SK-N-SH (cell line): ENCODE measurements at regions not wholly inside any gene's neighbourhood (a gene's known extent, or its start where the extent isn't known, plus 50 kb on each side); places are given as distances from the start of the nearest gene placed in this dataset.

Source experiments
- CTCF ChIA-PET: fragments of 300-600, 350-600 bp; formaldehyde crosslinking; extraction: SDS; loops from one replicate; lab custom pipeline; 2021; lab: Yijun Ruan, JAX
- POLR2A ChIA-PET: fragments of 350-600 bp; sonication (Branson Sonifier 250); formaldehyde crosslinking; extraction: SDS; loops from one replicate; lab custom pipeline; 2020; ENCODE audit warnings: antibody characterized with exemption, inconsistent platforms; lab: Yijun Ruan, JAX
- DNase-seq: peaks from one replicate; pipeline ENCODE4 v3.0.0; 2012
- H2AFZ ChIP-seq: fragments of 200-600 bp; sonication (generic); 2 replicates; pipeline ENCODE4 v1.8.1; 2016; ENCODE audit warnings: antibody characterized with exemption, mild to moderate bottlenecking, low read depth
- H3F3A ChIP-seq: fragments of 200-600 bp; sonication (generic); replicated peaks from 2 replicates; pipeline ENCODE3; 2016; ENCODE audit warnings: antibody characterized with exemption, mild to moderate bottlenecking; ENCODE audit not compliant: insufficient read depth
- H3K27ac ChIP-seq, 2 experiments: fragments of 200-500 bp in 1 of 2; fragments of 200-600 bp in 1 of 2; sonication (Bioruptor generic) in 1 of 2; sonication (generic), shearing (Covaris generic) in 1 of 2; 2 replicates each; pipeline versions ENCODE4 v1.5.1 to v1.6.1; 2014 to 2016; ENCODE audit warnings: low read depth in 2 of 2, inconsistent platforms in 1 of 2, low read length in 1 of 2, mild to moderate bottlenecking in 1 of 2, mixed read lengths in 1 of 2
- H3K27me3 ChIP-seq: fragments of 200-600 bp; sonication (generic), shearing (Covaris generic); 2 replicates; pipeline ENCODE4 v1.6.1; 2016; ENCODE audit warnings: mixed run types; ENCODE audit not compliant: insufficient read depth
- H3K36me3 ChIP-seq, 2 experiments: fragments of 200-500 bp in 1 of 2; fragments of 200-600 bp in 1 of 2; sonication (Bioruptor generic) in 1 of 2; sonication (generic) in 1 of 2; replicated peaks in 1 of 2; 2 replicates each; pipeline versions ENCODE3 to v1.5.1; 2014 to 2016; ENCODE audit warnings: low read length in 1 of 2, mild to moderate bottlenecking in 1 of 2; ENCODE audit not compliant: insufficient read depth in 2 of 2, control insufficient read depth in 1 of 2
- H3K4me1 ChIP-seq, 2 experiments: fragments of 200-500 bp in 1 of 2; fragments of 200-600 bp in 1 of 2; sonication (Bioruptor generic) in 1 of 2; sonication (generic), shearing (Covaris generic) in 1 of 2; 2 replicates each; pipeline versions ENCODE4 v1.5.1 to v1.6.1; 2014 to 2016; ENCODE audit warnings: low read depth in 1 of 2, low read length in 1 of 2, mixed run types in 1 of 2; ENCODE audit not compliant: insufficient read depth in 2 of 2, control insufficient read depth in 1 of 2
- H3K4me2 ChIP-seq: fragments of 200-600 bp; sonication (generic), shearing (Covaris generic); 2 replicates; pipeline ENCODE4 v1.6.1; 2017; ENCODE audit warnings: mixed run types
- H3K4me3 ChIP-seq, 2 experiments: fragments of 200-500 bp in 1 of 2; fragments of 200-600 bp in 1 of 2; sonication (Bioruptor generic) in 1 of 2; sonication (generic), shearing (Covaris generic) in 1 of 2; 2 replicates each; pipeline versions ENCODE4 v1.5.1 to v1.8.1; 2014 to 2016; ENCODE audit warnings: low read depth in 2 of 2, inconsistent platforms in 1 of 2, low read length in 1 of 2, mild to moderate bottlenecking in 1 of 2, mixed read lengths in 1 of 2, moderate library complexity in 1 of 2
- H3K79me2 ChIP-seq: fragments of 200-600 bp; sonication (generic); 2 replicates; pipeline ENCODE4 v1.8.1; 2017; ENCODE audit warnings: mild to moderate bottlenecking; ENCODE audit not compliant: insufficient read depth
- H3K9ac ChIP-seq: fragments of 200-600 bp; sonication (generic); 2 replicates; pipeline ENCODE4 v1.6.1; 2017; ENCODE audit warnings: mixed run types
- H3K9me2 ChIP-seq: fragments of 200-600 bp; sonication (generic); 2 replicates; pipeline ENCODE4 v1.6.1; 2017; ENCODE audit warnings: mixed run types
- H3K9me3 ChIP-seq: fragments of 200-600 bp; sonication (generic); 2 replicates; pipeline ENCODE4 v1.6.1; 2017; ENCODE audit warnings: mixed run types, mild to moderate bottlenecking, moderate library complexity
- H4K20me1 ChIP-seq: fragments of 200-600 bp; sonication (generic); 2 replicates; pipeline ENCODE4 v1.6.1; 2017; ENCODE audit warnings: mild to moderate bottlenecking, mixed run types; ENCODE audit not compliant: insufficient read depth
- CHD2 ChIP-seq: fragments of 150-350 bp; IDR thresholded peaks from 2 replicates; pipeline ENCODE4 v1.6.1; 2018; ENCODE audit warnings: low read length; ENCODE audit not compliant: partially characterized antibody
- ELF1 ChIP-seq: IDR thresholded peaks from 2 replicates; pipeline ENCODE4 v1.4.0; 2012
- EZH2phosphoT487 ChIP-seq: fragments of 200-600 bp; sonication (generic); IDR thresholded peaks from 2 replicates; pipeline ENCODE4 v1.6.1; 2017; ENCODE audit warnings: low read depth, mixed run types, mild to moderate bottlenecking, antibody characterized with exemption, moderate library complexity, borderline replicate concordance
- GATA2 ChIP-seq: sonication (generic); formaldehyde crosslinking; IDR thresholded peaks from 2 replicates; pipeline ENCODE4 v1.5.0; 2020; ENCODE audit warnings: mild to moderate bottlenecking, missing genetic modification reagents
- MEF2A ChIP-seq: IDR thresholded peaks from 2 replicates; pipeline ENCODE4 v1.4.0; 2012; ENCODE audit warnings: low read depth, borderline replicate concordance
- NRF1 ChIP-seq: IDR thresholded peaks from 2 replicates; pipeline ENCODE4 v1.6.1; 2012; ENCODE audit warnings: low read depth, mild to moderate bottlenecking, low read length
- RAD21 ChIP-seq: IDR thresholded peaks from 2 replicates; pipeline ENCODE4 v1.6.1; 2012; ENCODE audit warnings: mild to moderate bottlenecking, low read length
- WGBS: methylation state at CpG from one replicate; pipeline ENCODE4 v1.1.6; 2017; ENCODE audit warnings: low lambda C conversion rate; 5-methylcytosine and 5-hydroxymethylcytosine counted together
- TF ChIP-seq, protein P1 (sequence below): fragments of 150-350 bp; IDR thresholded peaks from 2 replicates; pipeline ENCODE4 v1.6.1; 2017; ENCODE audit warnings: antibody characterized with exemption, low read length, low read depth, borderline replicate concordance
- TF ChIP-seq, protein P2 (sequence below): IDR thresholded peaks from 2 replicates; pipeline ENCODE4 v1.4.0; 2012; ENCODE audit warnings: low read depth, borderline replicate concordance

DNA sequence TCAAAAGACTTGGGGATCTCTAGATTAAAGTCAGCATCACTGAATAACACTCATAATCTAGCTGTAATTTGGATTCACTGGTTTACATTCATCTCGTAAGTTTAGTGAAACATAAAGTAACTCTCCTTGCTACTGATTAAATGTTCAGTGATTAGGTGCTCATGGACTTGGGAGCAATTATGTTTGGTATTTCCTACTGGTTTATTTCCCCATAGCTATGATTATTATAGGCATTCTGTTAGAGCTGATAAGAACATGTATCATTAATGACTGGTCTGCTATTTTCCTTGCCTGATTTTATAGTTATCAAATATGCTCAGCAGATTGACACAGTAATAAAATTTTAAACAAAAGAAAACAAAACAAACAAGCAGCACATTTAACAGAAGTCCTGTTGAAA, 334.7 kb upstream of the SLC8A1 start:
- POLR2A ChIA-PET, result no interaction called here
- Histone ChIP-seq H3K79me2 (no peaks in the 10 kb centered on the region), H3K4me2 (no peak overlapping the region)

DNA sequence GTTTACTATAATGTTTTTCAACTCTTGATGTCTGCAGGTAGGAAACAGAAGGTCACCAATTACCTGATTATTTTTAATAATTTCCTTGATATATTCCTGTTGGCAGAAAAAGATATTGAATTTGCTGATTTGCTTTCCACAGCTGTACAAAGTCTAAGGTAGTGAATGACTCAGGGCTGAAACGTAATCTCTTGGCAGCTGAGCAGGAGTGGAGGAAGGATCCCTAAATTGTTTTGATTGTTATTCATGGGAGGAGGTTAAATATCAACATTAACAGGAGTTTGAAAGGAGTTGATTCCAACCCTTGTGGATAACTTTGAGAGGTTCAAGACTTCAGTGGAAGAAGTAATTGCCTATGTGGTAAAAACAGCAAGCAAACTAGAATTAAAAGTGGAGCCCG, 345.2 kb upstream of the SLC8A1 start:
- POLR2A ChIA-PET, result no interaction called here
- Histone ChIP-seq H2AFZ (no peak overlapping the region), H3K27ac (no peak overlapping the region), H3K4me2 (no peak overlapping the region), H3K79me2 (no peaks in the 10 kb centered on the region), H4K20me1 (no peaks in the 10 kb centered on the region), H3K4me3 (no peak overlapping the region), H3K36me3 (no peaks in the 10 kb centered on the region), H3K9ac (no peak overlapping the region), H3F3A (no peaks in the 10 kb centered on the region), H3K4me1 (no peaks in the 10 kb centered on the region), H3K9me3 (no peaks in the 10 kb centered on the region), H3K27me3 (no peaks in the 10 kb centered on the region), H3K9me2 (no peaks in the 10 kb centered on the region)
- CTCF ChIA-PET, result no interaction called here
- no peak for DNase-seq
- WGBS, result 48% methylated on average over 2 of the region's 2 CpGs
- TF ChIP-seq, protein P1, sequence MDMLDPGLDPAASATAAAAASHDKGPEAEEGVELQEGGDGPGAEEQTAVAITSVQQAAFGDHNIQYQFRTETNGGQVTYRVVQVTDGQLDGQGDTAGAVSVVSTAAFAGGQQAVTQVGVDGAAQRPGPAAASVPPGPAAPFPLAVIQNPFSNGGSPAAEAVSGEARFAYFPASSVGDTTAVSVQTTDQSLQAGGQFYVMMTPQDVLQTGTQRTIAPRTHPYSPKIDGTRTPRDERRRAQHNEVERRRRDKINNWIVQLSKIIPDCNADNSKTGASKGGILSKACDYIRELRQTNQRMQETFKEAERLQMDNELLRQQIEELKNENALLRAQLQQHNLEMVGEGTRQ, result no peak

More for the DNA sequence above, 334.7 kb upstream of the SLC8A1 start:
- Histone ChIP-seq H3F3A (no peaks in the 10 kb centered on the region), H3K4me1 (no peaks in the 10 kb centered on the region), H3K27ac (no peak overlapping the region), H3K4me3 (no peak overlapping the region), H3K36me3 (no peaks in the 10 kb centered on the region), H3K9me2 (no peaks in the 10 kb centered on the region), H4K20me1 (no peaks in the 10 kb centered on the region), H2AFZ (no peak overlapping the region), H3K9ac (no peak overlapping the region), H3K27me3 (no peaks in the 10 kb centered on the region), H3K9me3 (no peaks in the 10 kb centered on the region)
- TF ChIP-seq GATA2 (CRISPR knock-in tag) (no peak), MEF2A (no peak)
- no peak for DNase-seq
- 51% methylated on average over 1 of the region's 1 CpG for WGBS
- CTCF ChIA-PET, result interaction anchor here (1.0 kb wide), 1 partner anchor 9 kb away, joined by 3 read pairs; no protein-coding TSS in a partner anchor

DNA sequence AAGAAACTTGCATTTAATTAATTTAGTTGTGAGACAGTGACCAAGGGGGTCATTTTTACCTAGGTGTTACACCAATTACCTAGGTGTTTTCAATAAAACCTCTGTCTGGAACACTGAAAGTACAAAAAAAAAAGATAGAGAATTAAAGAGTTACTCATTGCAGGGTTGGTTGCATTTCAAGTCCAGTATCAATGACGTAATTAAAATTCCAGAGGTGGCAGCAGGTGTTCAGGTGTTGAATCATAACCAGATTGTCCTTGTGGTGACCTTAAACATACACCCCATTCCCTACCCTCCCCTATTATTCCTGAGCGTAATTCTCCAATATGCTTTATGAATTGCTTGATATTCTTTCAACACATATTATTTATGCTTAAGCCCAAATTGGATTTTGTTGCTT, 352.0 kb upstream of the SLC8A1 start:
- Histone ChIP-seq H3K4me2 (no peak overlapping the region), H3K4me1 (no peaks in the 10 kb centered on the region; a peak in 2 of 4 replicates), H3K4me3 (no peak overlapping the region), H3K27ac (no peak overlapping the region), H3K27me3 (no peaks in the 10 kb centered on the region), H4K20me1 (no peaks in the 10 kb centered on the region), H3K79me2 (no peaks in the 10 kb centered on the region), H2AFZ (no peak overlapping the region), H3K36me3 (no peaks in the 10 kb centered on the region), H3K9me2 (no peaks in the 10 kb centered on the region), H3K9ac (no peak overlapping the region)
- TF ChIP-seq NRF1, result no peak
- TF ChIP-seq CHD2, result no peak
- TF ChIP-seq ELF1, result no peak
- no peak for TF ChIP-seq EZH2phosphoT487
- no peak for TF ChIP-seq MEF2A
- TF ChIP-seq, protein P1, result no peak
- TF ChIP-seq, protein P2, sequence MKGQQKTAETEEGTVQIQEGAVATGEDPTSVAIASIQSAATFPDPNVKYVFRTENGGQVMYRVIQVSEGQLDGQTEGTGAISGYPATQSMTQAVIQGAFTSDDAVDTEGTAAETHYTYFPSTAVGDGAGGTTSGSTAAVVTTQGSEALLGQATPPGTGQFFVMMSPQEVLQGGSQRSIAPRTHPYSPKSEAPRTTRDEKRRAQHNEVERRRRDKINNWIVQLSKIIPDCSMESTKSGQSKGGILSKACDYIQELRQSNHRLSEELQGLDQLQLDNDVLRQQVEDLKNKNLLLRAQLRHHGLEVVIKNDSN, result no peak
- no peak for TF ChIP-seq RAD21
- TF ChIP-seq, all 33 proteins: peak for 0
- CTCF ChIA-PET, result interaction anchor here (1.6 kb wide), 1 partner anchor 895 kb away, joined by 3 read pairs; no protein-coding TSS in a partner anchor
- POLR2A ChIA-PET, result no interaction called here
- DNase-seq, result no peak
- H3F3A ChIP-seq, result no peaks in the 10 kb centered on the region
- no peaks in the 10 kb centered on the region for H3K9me3 ChIP-seq
- WGBS, result 47% methylated on average over 2 of the region's 2 CpGs
